NCI-H460 (cell line): ENCODE measurements at regions not wholly inside any gene's neighbourhood (a gene's known extent, or its start where the extent isn't known, plus 50 kb on each side); places are given as distances from the start of the nearest gene placed in this dataset.
"Not testable (repeated sequence)": the region's sequence is repeated elsewhere in the genome, so short reads cannot be mapped to it uniquely, and the experiment has no call there.

Experiments
- DNase-seq: peaks from one replicate; pipeline ENCODE4 v3.0.0-alpha.2; 2016; ENCODE audit warnings: low read depth; ENCODE audit errors: extremely low read depth

GRCh38 chr6:133099573-133099972, 141.6 kb upstream of the EYA4 start:
- no peak for DNase-seq

GRCh38 chr6:133100865-133101264, 140.3 kb upstream of the EYA4 start:
- no peak for DNase-seq

GRCh38 chr6:133101790-133102189, 139.4 kb upstream of the EYA4 start:
- DNase-seq = no peak

GRCh38 chr6:133106934-133107333, 134.2 kb upstream of the EYA4 start:
- DNase-seq = no peak

- no peak for DNase-seq
Measured at GRCh38 chr6:133108419-133108818, 132.7 kb upstream of the EYA4 start.

GRCh38 chr6:133114973-133115372, 126.2 kb upstream of the EYA4 start:
- no peak for DNase-seq

GRCh38 chr6:133115946-133116345, 125.2 kb upstream of the EYA4 start:
- DNase-seq = no peak

GRCh38 chr6:133128191-133128590, 113.0 kb upstream of the EYA4 start:
- no peak for DNase-seq

- no peak for DNase-seq
Measured at GRCh38 chr6:133129556-133129955, 111.6 kb upstream of the EYA4 start.

- no peak for DNase-seq
Measured at GRCh38 chr6:133130863-133131262, 110.3 kb upstream of the EYA4 start.

GRCh38 chr6:133131621-133132465, 109.3 kb upstream of the EYA4 start:
- DNase-seq = no peak

- DNase-seq = no peak
Measured at GRCh38 chr6:133132466-133132971, 108.6 kb upstream of the EYA4 start.

- no peak for DNase-seq
Measured at GRCh38 chr6:133136177-133136880, 104.8 kb upstream of the EYA4 start.

- not testable (repeated sequence) for DNase-seq
Measured at GRCh38 chr6:133147470-133148184, 93.5 kb upstream of the EYA4 start.

- DNase-seq = no peak
Measured at GRCh38 chr6:133156689-133157088, 84.5 kb upstream of the EYA4 start.

GRCh38 chr6:133157995-133158394, 83.2 kb upstream of the EYA4 start:
- no peak for DNase-seq

GRCh38 chr6:133159255-133159795, 81.8 kb upstream of the EYA4 start:
- no peak for DNase-seq

- DNase-seq = no peak
Measured at GRCh38 chr6:133160536-133160935, 80.6 kb upstream of the EYA4 start.

GRCh38 chr6:133165235-133165634, 75.9 kb upstream of the EYA4 start:
- DNase-seq = no peak

- no peak for DNase-seq
Measured at GRCh38 chr6:133166766-133167165, 74.4 kb upstream of the EYA4 start.

- no peak for DNase-seq
Measured at GRCh38 chr6:133169901-133170300, 71.3 kb upstream of the EYA4 start.
